Adrenal gland (tissue), 5 donors: ENCODE measurements at regions not wholly inside any gene's neighbourhood (a gene's known extent, or its start where the extent isn't known, plus 50 kb on each side); places are given as distances from the start of the nearest gene placed in this dataset.

ENCODE experiments used
- POLR2A ChIP-seq, 2 donors: fragments of 450-650 bp; IDR thresholded peaks; one replicate each; pipeline ENCODE4 v1.6.1; 2017; ENCODE audit warnings: antibody characterized with exemption in 2 of 2, mild to moderate bottlenecking in 2 of 2, moderate library complexity in 1 of 2
- TF ChIP-seq, protein P1 (sequence below), 6 experiments: fragments of 450-650 bp in 4 of 6; fragments of 200-600 bp in 2 of 6; sonication (generic) in 1 of 6; IDR thresholded peaks; 1 replicate in 5 of 6; 2 replicates in 1 of 6; pipeline versions ENCODE4 v1.5.1 to v1.8.0; 2016 to 2021; ENCODE audit warnings: antibody characterized with exemption in 6 of 6, mild to moderate bottlenecking in 2 of 6, moderate library complexity in 1 of 6
- donor health status: DM: no; HTN: no; CAD: no.

DNA sequence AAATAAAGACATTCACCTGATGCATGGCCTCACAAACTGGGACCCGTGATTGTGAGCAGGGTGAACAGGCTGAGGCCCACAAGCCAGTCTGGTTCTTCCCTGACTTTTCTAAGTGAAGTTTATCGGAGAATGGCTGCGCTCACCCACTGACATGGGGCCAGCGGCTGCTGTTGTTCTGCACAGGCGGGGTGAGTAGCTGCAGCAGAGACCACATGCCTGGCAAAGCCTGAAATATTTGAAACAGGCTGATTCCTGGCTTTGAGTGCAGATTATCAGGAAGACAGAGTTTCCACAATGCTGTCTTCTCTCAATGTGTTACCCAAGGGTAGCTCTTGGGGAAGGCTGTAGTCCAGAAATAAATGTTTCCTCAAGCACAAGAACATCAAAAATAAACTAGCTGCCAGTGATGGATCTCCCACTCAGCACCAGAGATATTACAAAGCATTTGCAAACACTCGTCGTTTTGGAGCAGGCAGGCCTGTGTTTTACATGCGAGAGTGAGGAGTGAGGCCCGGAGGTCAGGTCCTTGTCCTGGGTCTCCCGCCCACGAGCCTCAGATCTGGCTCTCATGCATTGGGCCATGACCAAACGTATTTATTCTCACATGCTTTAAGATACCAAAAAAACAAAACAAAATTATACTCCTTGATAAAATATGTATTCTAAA lies 647.1 kb downstream of the GALR1 start:
- TF ChIP-seq, protein P1, sequence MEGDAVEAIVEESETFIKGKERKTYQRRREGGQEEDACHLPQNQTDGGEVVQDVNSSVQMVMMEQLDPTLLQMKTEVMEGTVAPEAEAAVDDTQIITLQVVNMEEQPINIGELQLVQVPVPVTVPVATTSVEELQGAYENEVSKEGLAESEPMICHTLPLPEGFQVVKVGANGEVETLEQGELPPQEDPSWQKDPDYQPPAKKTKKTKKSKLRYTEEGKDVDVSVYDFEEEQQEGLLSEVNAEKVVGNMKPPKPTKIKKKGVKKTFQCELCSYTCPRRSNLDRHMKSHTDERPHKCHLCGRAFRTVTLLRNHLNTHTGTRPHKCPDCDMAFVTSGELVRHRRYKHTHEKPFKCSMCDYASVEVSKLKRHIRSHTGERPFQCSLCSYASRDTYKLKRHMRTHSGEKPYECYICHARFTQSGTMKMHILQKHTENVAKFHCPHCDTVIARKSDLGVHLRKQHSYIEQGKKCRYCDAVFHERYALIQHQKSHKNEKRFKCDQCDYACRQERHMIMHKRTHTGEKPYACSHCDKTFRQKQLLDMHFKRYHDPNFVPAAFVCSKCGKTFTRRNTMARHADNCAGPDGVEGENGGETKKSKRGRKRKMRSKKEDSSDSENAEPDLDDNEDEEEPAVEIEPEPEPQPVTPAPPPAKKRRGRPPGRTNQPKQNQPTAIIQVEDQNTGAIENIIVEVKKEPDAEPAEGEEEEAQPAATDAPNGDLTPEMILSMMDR (IDR thresholded peaks at IDR 0.05) = no peak
- TF ChIP-seq POLR2A (IDR thresholded peaks at IDR 0.05) = no peak
